VCaP (cell line): ENCODE measurements at regions not wholly inside any gene's neighbourhood (a gene's known extent, or its start where the extent isn't known, plus 50 kb on each side); places are given as distances from the start of the nearest gene placed in this dataset.

Experiments used
- H3K27ac ChIP-seq: fragments of 450-650 bp; 2 replicates; pipeline ENCODE4 v1.5.1; 2017
- TF ChIP-seq, protein P1 (sequence below): fragments of 450-650 bp; conservative IDR thresholded peaks from 2 replicates; pipeline ENCODE4 v1.5.1; 2017; ENCODE audit warnings: mild to moderate bottlenecking, moderate library complexity

DNA sequence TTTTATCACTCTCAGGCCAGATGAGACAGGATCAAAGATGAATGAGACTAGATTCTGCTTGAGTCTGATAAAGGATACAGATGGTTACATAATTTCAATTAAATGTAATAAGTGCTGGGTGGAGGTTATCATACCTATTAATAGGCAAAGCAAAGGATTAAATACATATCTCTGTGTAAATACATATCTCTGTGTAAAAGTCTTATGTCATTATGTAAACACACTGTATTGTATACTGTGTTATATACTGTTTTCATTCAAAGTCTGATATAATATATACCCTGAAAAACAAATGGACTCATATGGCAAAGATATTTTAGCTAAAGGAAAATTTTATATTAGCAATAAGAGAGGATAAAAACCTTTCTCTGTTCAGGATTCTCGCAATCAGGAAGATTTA is 605.8 kb upstream of the PTGER4 start:
- TF ChIP-seq, protein P1, sequence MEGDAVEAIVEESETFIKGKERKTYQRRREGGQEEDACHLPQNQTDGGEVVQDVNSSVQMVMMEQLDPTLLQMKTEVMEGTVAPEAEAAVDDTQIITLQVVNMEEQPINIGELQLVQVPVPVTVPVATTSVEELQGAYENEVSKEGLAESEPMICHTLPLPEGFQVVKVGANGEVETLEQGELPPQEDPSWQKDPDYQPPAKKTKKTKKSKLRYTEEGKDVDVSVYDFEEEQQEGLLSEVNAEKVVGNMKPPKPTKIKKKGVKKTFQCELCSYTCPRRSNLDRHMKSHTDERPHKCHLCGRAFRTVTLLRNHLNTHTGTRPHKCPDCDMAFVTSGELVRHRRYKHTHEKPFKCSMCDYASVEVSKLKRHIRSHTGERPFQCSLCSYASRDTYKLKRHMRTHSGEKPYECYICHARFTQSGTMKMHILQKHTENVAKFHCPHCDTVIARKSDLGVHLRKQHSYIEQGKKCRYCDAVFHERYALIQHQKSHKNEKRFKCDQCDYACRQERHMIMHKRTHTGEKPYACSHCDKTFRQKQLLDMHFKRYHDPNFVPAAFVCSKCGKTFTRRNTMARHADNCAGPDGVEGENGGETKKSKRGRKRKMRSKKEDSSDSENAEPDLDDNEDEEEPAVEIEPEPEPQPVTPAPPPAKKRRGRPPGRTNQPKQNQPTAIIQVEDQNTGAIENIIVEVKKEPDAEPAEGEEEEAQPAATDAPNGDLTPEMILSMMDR, result no peak
- H3K27ac ChIP-seq, result no peak overlapping the region

DNA sequence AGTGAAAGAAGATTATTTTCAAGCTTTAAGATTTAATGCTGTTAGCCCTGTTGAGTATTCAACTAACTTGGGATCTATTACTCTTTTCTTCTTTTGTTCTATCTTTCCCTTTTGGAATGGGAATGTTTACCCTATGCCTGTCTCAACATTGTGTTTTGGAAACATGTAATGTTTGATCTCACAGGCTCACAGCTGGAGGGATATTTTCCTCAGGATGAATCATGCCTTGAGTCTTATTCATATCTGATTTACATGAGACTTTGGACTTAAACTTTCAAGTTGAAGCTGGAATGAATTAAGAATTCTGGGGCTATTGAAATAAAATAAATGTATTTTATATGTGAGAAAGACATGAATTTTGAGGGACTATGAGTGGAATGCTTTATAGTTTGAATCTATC is 607.8 kb upstream of the PTGER4 start:
- no peak overlapping the region for H3K27ac ChIP-seq
- TF ChIP-seq, protein P1, result no peak

GRCh38 chr5:40066616-40067015 is 613.1 kb upstream of the PTGER4 start:
- H3K27ac ChIP-seq, result no peak overlapping the region
- TF ChIP-seq, protein P1, result no peak

- TF ChIP-seq, protein P1, result no peak
These were observed 626.9 kb upstream of the PTGER4 start for GRCh38 chr5:40052808-40053207.

GRCh38 chr5:40046792-40047191 is 622.0 kb upstream of the DAB2 start:
- TF ChIP-seq, protein P1, result no peak
- no peak overlapping the region for H3K27ac ChIP-seq

More at GRCh38 chr5:40052808-40053207, 626.9 kb upstream of the PTGER4 start:
- no peak overlapping the region for H3K27ac ChIP-seq

DNA sequence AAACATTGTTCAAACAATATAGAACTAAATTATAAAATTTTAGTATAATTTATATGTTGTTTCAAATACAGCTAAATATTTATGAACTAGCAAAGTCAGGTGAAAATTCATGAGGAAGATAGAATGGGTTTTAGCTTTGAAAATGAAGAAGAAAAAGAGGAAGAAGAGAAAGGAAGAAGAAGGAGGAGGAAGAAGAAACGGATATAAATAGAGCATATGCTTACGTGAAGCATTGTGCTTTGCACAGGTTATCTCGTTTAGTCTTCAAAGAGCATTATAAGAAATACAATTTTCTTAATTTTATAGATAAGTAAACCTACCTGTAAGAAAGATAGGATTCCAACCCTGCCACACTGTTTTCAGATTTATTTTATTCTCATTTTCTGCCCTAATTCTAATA is 620.6 kb upstream of the DAB2 start:
- H3K27ac ChIP-seq, result no peak overlapping the region
- TF ChIP-seq, protein P1, result no peak

DNA sequence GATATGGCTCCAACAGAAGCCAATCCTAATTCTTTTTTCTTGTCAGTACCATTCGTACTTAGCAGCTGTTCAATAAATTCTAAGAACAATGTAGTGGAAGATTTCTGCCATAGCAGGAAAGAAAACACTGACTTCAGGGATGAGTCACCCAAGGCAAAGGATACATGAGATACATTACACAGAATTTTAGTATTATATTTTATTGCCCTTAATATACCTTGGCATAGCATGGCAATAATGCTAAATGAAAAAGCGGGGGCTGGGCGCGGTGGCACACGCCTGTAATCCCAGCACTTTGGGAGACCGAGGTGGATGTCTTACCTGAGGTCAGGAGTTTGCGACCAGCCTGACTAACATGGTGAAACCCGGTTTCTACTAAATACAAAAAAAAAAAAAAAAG is 619.1 kb upstream of the DAB2 start:
- no peak overlapping the region for H3K27ac ChIP-seq
- TF ChIP-seq, protein P1, result no peak

DNA sequence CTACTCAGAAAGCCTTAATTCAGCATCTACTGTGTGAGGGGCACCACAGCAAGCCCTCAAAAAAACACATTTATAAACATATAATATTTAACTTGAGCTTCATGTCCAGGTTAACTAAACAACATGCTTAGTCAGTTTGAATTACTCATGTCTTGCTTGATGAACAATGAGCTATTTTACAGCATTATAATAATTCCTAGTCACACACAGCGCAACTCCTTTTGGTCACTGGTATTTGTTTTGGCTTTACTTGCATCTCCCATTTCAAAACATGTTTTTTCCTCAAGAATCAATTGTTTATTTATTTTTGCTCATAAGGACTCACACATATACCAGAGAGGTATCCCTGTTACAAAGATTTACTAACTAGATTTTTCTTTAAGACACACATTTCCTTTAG is 616.7 kb upstream of the DAB2 start:
- H3K27ac ChIP-seq, result no peak overlapping the region
- TF ChIP-seq, protein P1, result no peak
